ENCODE measurements at regions not wholly inside any gene's neighbourhood (a gene's known extent, or its start where the extent isn't known, plus 50 kb on each side); places are given as distances from the start of the nearest gene placed in this dataset.

- TF ChIP-seq TEAD2 (CRISPR knock-in tag; IDR thresholded peaks at IDR 0.05) (no peak), ATF3 (CRISPR knock-in tag; IDR thresholded peaks at IDR 0.05) (no peak), JUNB (CRISPR knock-in tag; IDR thresholded peaks at IDR 0.05; ENCODE audit: borderline replicate concordance) (no peak), ZNF670 (CRISPR knock-in tag; IDR thresholded peaks at IDR 0.05; ENCODE audit: borderline replicate concordance) (no peak), BHLHE40 (IDR thresholded peaks at IDR 0.05; ENCODE audit: low read length) (no peak), GABPA (IDR thresholded peaks at IDR 0.05; ENCODE audit: low read depth, low read length) (no peak), GABPA (CRISPR knock-in tag; IDR thresholded peaks at IDR 0.05; ENCODE audit: low read depth) (no peak), MAF1 (CRISPR knock-in tag; IDR thresholded peaks at IDR 0.05; ENCODE audit: borderline replicate concordance) (no peak), ZNF766 (CRISPR knock-in tag; IDR thresholded peaks at IDR 0.05; ENCODE audit: borderline replicate concordance) (no peak), PHF8 (CRISPR knock-in tag; IDR thresholded peaks at IDR 0.05) (no peak), ZSCAN29 (CRISPR knock-in tag; conservative IDR thresholded peaks at IDR 0.05) (no peak), MXI1 (IDR thresholded peaks at IDR 0.05; ENCODE audit: borderline replicate concordance, low read depth, low read length) (no peak), NFRKB (IDR thresholded peaks at IDR 0.05) (no peak), ZNF660 (CRISPR knock-in tag; IDR thresholded peaks at IDR 0.05; ENCODE audit: borderline replicate concordance, low read depth) (no peak)
- TF ChIP-seq, protein P1, sequence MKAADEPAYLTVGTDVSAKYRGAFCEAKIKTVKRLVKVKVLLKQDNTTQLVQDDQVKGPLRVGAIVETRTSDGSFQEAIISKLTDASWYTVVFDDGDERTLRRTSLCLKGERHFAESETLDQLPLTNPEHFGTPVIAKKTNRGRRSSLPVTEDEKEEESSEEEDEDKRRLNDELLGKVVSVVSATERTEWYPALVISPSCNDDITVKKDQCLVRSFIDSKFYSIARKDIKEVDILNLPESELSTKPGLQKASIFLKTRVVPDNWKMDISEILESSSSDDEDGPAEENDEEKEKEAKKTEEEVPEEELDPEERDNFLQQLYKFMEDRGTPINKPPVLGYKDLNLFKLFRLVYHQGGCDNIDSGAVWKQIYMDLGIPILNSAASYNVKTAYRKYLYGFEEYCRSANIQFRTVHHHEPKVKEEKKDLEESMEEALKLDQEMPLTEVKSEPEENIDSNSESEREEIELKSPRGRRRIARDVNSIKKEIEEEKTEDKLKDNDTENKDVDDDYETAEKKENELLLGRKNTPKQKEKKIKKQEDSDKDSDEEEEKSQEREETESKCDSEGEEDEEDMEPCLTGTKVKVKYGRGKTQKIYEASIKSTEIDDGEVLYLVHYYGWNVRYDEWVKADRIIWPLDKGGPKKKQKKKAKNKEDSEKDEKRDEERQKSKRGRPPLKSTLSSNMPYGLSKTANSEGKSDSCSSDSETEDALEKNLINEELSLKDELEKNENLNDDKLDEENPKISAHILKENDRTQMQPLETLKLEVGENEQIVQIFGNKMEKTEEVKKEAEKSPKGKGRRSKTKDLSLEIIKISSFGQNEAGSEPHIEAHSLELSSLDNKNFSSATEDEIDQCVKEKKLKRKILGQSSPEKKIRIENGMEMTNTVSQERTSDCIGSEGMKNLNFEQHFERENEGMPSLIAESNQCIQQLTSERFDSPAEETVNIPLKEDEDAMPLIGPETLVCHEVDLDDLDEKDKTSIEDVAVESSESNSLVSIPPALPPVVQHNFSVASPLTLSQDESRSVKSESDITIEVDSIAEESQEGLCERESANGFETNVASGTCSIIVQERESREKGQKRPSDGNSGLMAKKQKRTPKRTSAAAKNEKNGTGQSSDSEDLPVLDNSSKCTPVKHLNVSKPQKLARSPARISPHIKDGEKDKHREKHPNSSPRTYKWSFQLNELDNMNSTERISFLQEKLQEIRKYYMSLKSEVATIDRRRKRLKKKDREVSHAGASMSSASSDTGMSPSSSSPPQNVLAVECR (CRISPR knock-in tag; IDR thresholded peaks at IDR 0.05; ENCODE audit: borderline replicate concordance) = no peak
These were observed 890.6 kb downstream of the DNAJB9 start for GRCh38 chr7:109460296-109460695.
